C4-2B (cell line): ENCODE measurements at regions not wholly inside any gene's neighbourhood (a gene's known extent, or its start where the extent isn't known, plus 50 kb on each side); places are given as distances from the start of the nearest gene placed in this dataset.
"Not testable (repeated sequence)": the region's sequence is repeated elsewhere in the genome, so short reads cannot be mapped to it uniquely, and the experiment has no call there.

Source experiments
- H3K27ac ChIP-seq: fragments of 450-650 bp; 2 replicates; pipeline ENCODE4 v1.5.1; 2017
- ZFX ChIP-seq: fragments of 450-650 bp; IDR thresholded peaks from 2 replicates; pipeline ENCODE4 v1.6.1; 2017
- TF ChIP-seq, protein P1 (sequence below): fragments of 450-650 bp; conservative IDR thresholded peaks from 2 replicates; pipeline ENCODE4 v1.5.1; 2017; ENCODE audit warnings: mild to moderate bottlenecking

GRCh38 chr5:158510479-158510878 lies 589.2 kb downstream of the EBF1 start:
- H3K27ac ChIP-seq: no peak overlapping the region
- TF ChIP-seq ZFX: no peak
- TF ChIP-seq, protein P1, sequence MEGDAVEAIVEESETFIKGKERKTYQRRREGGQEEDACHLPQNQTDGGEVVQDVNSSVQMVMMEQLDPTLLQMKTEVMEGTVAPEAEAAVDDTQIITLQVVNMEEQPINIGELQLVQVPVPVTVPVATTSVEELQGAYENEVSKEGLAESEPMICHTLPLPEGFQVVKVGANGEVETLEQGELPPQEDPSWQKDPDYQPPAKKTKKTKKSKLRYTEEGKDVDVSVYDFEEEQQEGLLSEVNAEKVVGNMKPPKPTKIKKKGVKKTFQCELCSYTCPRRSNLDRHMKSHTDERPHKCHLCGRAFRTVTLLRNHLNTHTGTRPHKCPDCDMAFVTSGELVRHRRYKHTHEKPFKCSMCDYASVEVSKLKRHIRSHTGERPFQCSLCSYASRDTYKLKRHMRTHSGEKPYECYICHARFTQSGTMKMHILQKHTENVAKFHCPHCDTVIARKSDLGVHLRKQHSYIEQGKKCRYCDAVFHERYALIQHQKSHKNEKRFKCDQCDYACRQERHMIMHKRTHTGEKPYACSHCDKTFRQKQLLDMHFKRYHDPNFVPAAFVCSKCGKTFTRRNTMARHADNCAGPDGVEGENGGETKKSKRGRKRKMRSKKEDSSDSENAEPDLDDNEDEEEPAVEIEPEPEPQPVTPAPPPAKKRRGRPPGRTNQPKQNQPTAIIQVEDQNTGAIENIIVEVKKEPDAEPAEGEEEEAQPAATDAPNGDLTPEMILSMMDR: no peak

- no peak for TF ChIP-seq ZFX
- TF ChIP-seq, protein P1: no peak
- H3K27ac ChIP-seq: no peak overlapping the region
These were observed 593.1 kb downstream of the EBF1 start for GRCh38 chr5:158506648-158507047.

DNA sequence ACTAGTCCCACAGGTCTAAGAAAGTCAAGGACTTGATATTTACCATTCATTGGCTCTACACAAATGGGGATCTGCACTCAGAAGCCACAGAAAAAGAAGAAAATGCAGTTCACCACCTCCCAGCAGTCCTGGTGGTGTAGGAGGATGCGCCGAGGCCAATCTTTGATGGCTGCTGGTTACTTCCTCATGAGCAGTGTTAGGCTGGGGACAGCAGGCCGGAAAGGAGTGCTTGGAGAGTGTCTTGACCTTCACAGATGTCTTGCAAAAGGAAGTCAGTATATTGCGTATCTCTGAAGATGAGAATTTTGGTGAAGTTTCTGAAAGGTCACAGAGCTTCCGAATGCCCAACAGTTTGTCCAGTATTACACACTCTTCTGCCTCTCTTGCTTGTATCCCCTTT lies 597.0 kb downstream of the EBF1 start:
- TF ChIP-seq, protein P1: no peak
- no peak for TF ChIP-seq ZFX
- H3K27ac ChIP-seq: no peak overlapping the region

GRCh38 chr5:158499892-158500418 lies 599.8 kb downstream of the EBF1 start:
- H3K27ac ChIP-seq: no peak overlapping the region

DNA sequence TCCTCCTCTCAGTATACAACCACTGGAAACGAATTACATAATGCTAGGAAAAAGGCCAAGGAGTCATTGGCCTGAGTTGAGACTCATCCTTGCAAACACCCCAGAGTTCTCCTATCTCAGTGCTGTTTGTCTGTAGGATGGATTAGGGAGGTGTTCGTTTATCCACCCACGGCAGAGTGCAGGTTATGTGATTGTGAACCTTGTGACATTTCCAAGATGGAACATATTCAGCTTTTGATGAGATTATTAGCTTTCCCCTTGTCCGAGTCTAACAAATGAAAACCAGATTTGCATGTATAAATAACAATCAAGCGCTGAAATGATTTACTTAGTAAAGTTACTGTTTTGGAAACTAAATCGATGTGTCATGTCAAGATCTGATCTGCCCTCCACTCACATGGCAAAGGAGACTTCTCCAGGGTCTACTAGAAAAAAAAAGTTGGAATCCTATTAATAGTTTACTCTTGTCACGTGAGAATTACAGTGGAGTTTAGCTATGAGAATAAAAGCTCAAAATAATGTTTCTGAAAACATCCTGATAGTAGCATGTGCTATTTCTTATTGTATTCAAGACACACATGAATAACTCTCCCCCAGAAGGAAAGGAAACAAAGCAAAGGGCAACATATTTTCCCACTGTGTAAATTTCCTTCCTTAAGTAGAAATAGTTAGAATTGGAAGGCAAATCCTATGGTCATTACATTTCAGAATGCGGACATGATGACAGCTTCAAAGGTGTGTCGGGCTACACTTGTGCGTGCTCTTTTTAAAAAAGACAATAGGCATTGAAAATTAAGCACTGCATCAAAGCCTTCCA lies 600.4 kb downstream of the EBF1 start:
- no peak overlapping the region for H3K27ac ChIP-seq
- TF ChIP-seq ZFX: no peak
- TF ChIP-seq, protein P1: no peak

More at GRCh38 chr5:158499892-158500418, 599.8 kb downstream of the EBF1 start:
- no peak for TF ChIP-seq ZFX
- TF ChIP-seq, protein P1: no peak

- H3K27ac ChIP-seq: no peak overlapping the region
- TF ChIP-seq, protein P1: no peak
- TF ChIP-seq ZFX: no peak
These were observed 603.1 kb downstream of the EBF1 start for GRCh38 chr5:158496624-158497023.

DNA sequence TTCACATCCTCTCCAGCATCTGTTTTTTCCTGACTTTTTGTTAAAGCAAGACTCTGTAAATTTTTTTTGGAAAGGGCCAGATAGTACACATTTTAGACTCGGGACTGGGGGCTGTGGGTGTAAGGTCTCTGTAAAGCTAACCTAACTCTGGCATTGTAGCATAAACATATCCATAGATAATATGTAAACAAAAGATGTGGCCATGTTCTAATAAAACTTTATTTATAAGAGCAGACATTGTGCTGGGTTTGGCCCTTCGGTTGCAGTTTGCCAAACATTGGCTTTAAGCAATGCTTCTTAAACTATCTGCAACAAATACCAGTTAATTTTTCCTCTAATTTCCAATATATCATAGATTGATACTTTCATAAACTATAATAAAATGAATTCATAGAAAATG lies 605.2 kb downstream of the EBF1 start:
- no peak overlapping the region for H3K27ac ChIP-seq
- TF ChIP-seq, protein P1: no peak
- no peak for TF ChIP-seq ZFX

DNA sequence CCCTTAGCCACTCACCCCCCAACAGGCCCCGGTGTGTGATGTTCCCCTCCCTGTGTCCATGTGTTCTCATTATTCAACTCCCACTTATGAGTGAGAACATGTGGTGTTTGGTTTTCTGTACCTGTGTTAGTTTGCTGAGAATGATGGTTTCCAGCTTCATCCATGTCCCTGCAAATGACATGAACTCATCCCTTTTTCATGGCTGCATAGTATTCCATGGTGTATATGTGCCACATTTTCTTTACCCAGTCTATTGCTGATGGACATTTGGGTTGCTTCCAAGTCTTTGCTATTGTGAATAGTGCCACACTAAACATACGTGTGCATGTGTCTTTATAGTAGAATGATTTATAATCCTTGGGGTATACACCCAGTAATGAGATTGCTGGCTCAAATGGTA lies 605.7 kb downstream of the EBF1 start:
- not testable (repeated sequence) for H3K27ac ChIP-seq
